Aorta (tissue), 5 donors: ENCODE measurements at regions not wholly inside any gene's neighbourhood (a gene's known extent, or its start where the extent isn't known, plus 50 kb on each side); places are given as distances from the start of the nearest gene placed in this dataset.

Source experiments
- ATAC-seq: fragments of 200-7000 bp; cut with Tn5 transposase; one replicate; pipeline ENCODE4 v1.9.1; 2022; ENCODE audit warnings: moderate library complexity; ENCODE audit not compliant: low FRiP score
- DNase-seq, 2 donors: peaks; one replicate each; pipeline ENCODE4 v3.0.0-alpha.2; 2020
- H3K27ac ChIP-seq, 2 donors: one replicate each; pipeline ENCODE4 v1.5.1; 2013; ENCODE audit warnings: low read length in 2 of 2, mild to moderate bottlenecking in 2 of 2, moderate library complexity in 2 of 2, control low read depth in 1 of 2, inconsistent platforms in 1 of 2, low read depth in 1 of 2
- H3K27me3 ChIP-seq, 2 donors: one replicate each; pipeline ENCODE4 v1.6.1; 2013; ENCODE audit warnings: control low read depth in 1 of 2, low read length in 1 of 2, mild to moderate bottlenecking in 1 of 2, moderate library complexity in 1 of 2; ENCODE audit not compliant: insufficient read depth in 2 of 2, control insufficient read depth in 1 of 2
- H3K36me3 ChIP-seq, 2 donors: one replicate each; pipeline ENCODE4 v1.6.1; 2013; ENCODE audit warnings: control low read depth in 1 of 2, low read length in 1 of 2, mild to moderate bottlenecking in 1 of 2; ENCODE audit not compliant: insufficient read depth in 2 of 2, control insufficient read depth in 1 of 2
- H3K4me1 ChIP-seq, 2 donors: one replicate each; pipeline ENCODE4 v1.6.1; 2013; ENCODE audit warnings: low read length in 2 of 2, control low read depth in 1 of 2, mild to moderate bottlenecking in 1 of 2, moderate library complexity in 1 of 2; ENCODE audit not compliant: insufficient read depth in 2 of 2, control insufficient read depth in 1 of 2
- H3K4me3 ChIP-seq, 2 donors: one replicate each; pipeline ENCODE4 v1.5.1; 2013; ENCODE audit warnings: low read length in 2 of 2, control low read depth in 1 of 2, mild to moderate bottlenecking in 1 of 2
- H3K9me3 ChIP-seq: one replicate; pipeline ENCODE4 v1.6.1; 2013; ENCODE audit warnings: mild to moderate bottlenecking, low read length; ENCODE audit not compliant: control insufficient read depth
- WGBS, 2 donors: extraction: QIAGEN DNeasy Blood & Tissue Kit; methylation state at CpG; one replicate each; pipeline ENCODE4 v1.1.7; 2013; 5-methylcytosine and 5-hydroxymethylcytosine counted together
- intact Hi-C, 2 donors: fragments of 100-400 bp; cut with DNase I; formaldehyde crosslinking; loops; one replicate each; pipeline versions ENCODE4 v1.14.2 to v1.15.0; 2022
- donor health status: healthy with polysubstance abuse.
- donor health status: Bipolar disorder and iron deficiency.
- donor health status: DM: no; HTN: no; CAD: no.
- donor health status: DM: no; HTN: no; CAD: no.
- donor health status: DM: yes; HTN: yes; CAD: no.

GRCh38 chr4:66225539-66225938 is 555.2 kb upstream of the EPHA5 start:
- DNase-seq (no peak), ATAC-seq (no peak)
- intact Hi-C loops, result no loop called here

GRCh38 chr4:66223068-66223703 is 552.9 kb upstream of the EPHA5 start:
- no peak overlapping the region for H3K27ac ChIP-seq
- intact Hi-C loops, result no loop called here
- DNase-seq (no peak), ATAC-seq (no peak)
- H3K9me3 ChIP-seq, result no peaks in the 10 kb centered on the region
- H3K27me3 ChIP-seq, result no peaks in the 10 kb centered on the region
- H3K4me1 ChIP-seq, result no peaks in the 10 kb centered on the region
- H3K36me3 ChIP-seq, result no peaks in the 10 kb centered on the region
- 63 to 64% methylated on average over 9 of the region's 9 CpGs for WGBS, 2 donors
- no peak overlapping the region for H3K4me3 ChIP-seq

More at GRCh38 chr4:66225539-66225938, 555.2 kb upstream of the EPHA5 start:
- 76 to 93% methylated on average over 1 of the region's 1 CpG for WGBS, 2 donors
- no peak overlapping the region for H3K27ac ChIP-seq
- H3K4me3 ChIP-seq, result no peak overlapping the region
- no peaks in the 10 kb centered on the region for H3K27me3 ChIP-seq
- H3K4me1 ChIP-seq, result no peaks in the 10 kb centered on the region
- H3K9me3 ChIP-seq, result no peaks in the 10 kb centered on the region
- no peaks in the 10 kb centered on the region for H3K36me3 ChIP-seq

GRCh38 chr4:66219401-66219800 is 549.1 kb upstream of the EPHA5 start:
- H3K27ac ChIP-seq, result no peak overlapping the region
- no peaks in the 10 kb centered on the region for H3K9me3 ChIP-seq
- H3K4me3 ChIP-seq, result no peak overlapping the region
- H3K36me3 ChIP-seq, result no peaks in the 10 kb centered on the region
- 19 to 48% methylated on average over 2 of the region's 2 CpGs for WGBS, 2 donors
- no peaks in the 10 kb centered on the region for H3K4me1 ChIP-seq
- ATAC-seq (no peak), DNase-seq (no peak)
- intact Hi-C loops, result no loop called here
- no peaks in the 10 kb centered on the region for H3K27me3 ChIP-seq

DNA sequence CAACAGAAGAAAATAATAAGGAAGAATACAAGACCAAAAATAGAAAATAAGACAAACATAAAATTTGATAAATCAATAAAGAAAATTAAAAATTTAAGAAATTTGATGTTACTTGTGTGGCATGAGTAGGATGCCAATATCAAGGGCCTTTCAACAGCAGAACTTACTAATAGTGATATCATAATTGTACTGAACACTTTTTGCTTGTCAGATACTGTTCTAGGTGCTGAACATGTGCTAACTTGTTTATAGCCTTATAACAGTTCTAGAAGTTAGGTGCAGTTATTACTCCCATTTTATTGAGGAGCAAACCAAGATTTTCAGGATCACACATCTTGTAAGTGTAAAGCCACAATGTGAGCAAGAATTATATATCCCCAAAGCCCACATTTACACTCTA is 546.0 kb upstream of the EPHA5 start:
- no peaks in the 10 kb centered on the region for H3K36me3 ChIP-seq
- no peaks in the 10 kb centered on the region for H3K4me1 ChIP-seq
- no peaks in the 10 kb centered on the region for H3K27me3 ChIP-seq
- intact Hi-C loops, result no loop called here
- no peak overlapping the region for H3K4me3 ChIP-seq
- DNase-seq, result no peak
- ATAC-seq, result no peak
- H3K9me3 ChIP-seq, result no peaks in the 10 kb centered on the region
- H3K27ac ChIP-seq, result no peak overlapping the region

DNA sequence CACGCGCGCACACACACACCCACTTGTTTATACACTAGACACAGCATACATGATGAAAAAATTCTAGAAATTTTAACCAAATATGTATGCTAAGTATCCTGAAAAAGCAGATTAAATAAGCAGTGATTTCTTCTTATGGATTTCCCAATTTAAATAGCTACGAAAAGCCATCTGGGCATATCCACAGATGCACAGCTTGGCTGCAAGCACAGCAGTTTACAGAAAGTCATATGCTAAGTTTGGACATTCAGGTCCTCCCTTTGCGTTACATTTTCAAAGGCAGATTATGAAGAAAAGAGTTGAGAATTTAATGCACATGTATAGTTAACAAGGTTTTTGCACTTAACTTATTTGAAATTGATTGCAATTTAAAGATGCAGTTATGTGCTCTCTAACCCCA is 542.2 kb upstream of the EPHA5 start:
- ATAC-seq, result no peak
- Histone ChIP-seq H3K9me3 (no peaks in the 10 kb centered on the region), H3K27me3 (no peaks in the 10 kb centered on the region), H3K4me3 (no peak overlapping the region), H3K4me1 (no peaks in the 10 kb centered on the region), H3K36me3 (no peaks in the 10 kb centered on the region), H3K27ac (no peak overlapping the region)
- intact Hi-C loops, result no loop called here
- 90 to 92% methylated on average over 5 of the region's 5 CpGs for WGBS, 2 donors
- DNase-seq, result no peak

- H3K4me1 ChIP-seq, result no peaks in the 10 kb centered on the region
- DNase-seq (no peak), ATAC-seq (no peak)
- no peaks in the 10 kb centered on the region for H3K36me3 ChIP-seq
- WGBS, 2 donors, result 25 to 35% methylated on average over 3 of the region's 3 CpGs
- H3K27ac ChIP-seq, result no peak overlapping the region
- intact Hi-C loops, result no loop called here
- no peaks in the 10 kb centered on the region for H3K9me3 ChIP-seq
- H3K27me3 ChIP-seq, result no peaks in the 10 kb centered on the region
- H3K4me3 ChIP-seq, result no peak overlapping the region
Measured at GRCh38 chr4:66204534-66205247, 534.4 kb upstream of the EPHA5 start.

- H3K27ac ChIP-seq, result no peak overlapping the region
- intact Hi-C loops, result no loop called here
- H3K27me3 ChIP-seq, result no peaks in the 10 kb centered on the region
- no peaks in the 10 kb centered on the region for H3K36me3 ChIP-seq
- no peaks in the 10 kb centered on the region for H3K4me1 ChIP-seq
- WGBS, 2 donors, result 85 to 88% methylated on average over 4 of the region's 4 CpGs
- DNase-seq, result no peak
- H3K9me3 ChIP-seq, result no peaks in the 10 kb centered on the region
- no peak overlapping the region for H3K4me3 ChIP-seq
- no peak for ATAC-seq
Measured at GRCh38 chr4:66202870-66203269, 532.6 kb upstream of the EPHA5 start.

DNA sequence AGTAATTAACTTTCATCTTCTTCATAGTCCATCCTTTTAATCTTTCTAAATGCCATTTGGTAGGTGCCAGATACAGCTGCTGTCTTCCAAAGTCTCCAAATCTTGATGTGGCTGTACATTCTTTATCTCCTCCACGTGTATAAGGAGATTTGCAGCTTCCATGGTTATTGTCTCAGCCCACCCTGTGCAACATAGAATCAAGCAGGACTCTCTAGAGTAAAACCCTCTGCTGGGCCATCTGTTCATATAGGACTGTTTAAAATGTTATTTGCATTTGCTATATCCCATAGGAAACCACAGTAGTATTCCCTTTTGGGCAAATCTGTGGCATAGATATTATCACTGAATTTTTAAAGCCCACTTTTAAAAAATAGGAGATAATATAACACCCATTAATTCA is 527.2 kb upstream of the EPHA5 start:
- intact Hi-C loops, result no loop called here
- DNase-seq (no peak), ATAC-seq (no peak)
- Histone ChIP-seq H3K27ac (no peak overlapping the region), H3K36me3 (no peaks in the 10 kb centered on the region), H3K9me3 (no peaks in the 10 kb centered on the region), H3K4me1 (no peaks in the 10 kb centered on the region), H3K27me3 (no peaks in the 10 kb centered on the region), H3K4me3 (no peak overlapping the region)
- 23 to 25% methylated on average over 1 of the region's 1 CpG for WGBS, 2 donors

DNA sequence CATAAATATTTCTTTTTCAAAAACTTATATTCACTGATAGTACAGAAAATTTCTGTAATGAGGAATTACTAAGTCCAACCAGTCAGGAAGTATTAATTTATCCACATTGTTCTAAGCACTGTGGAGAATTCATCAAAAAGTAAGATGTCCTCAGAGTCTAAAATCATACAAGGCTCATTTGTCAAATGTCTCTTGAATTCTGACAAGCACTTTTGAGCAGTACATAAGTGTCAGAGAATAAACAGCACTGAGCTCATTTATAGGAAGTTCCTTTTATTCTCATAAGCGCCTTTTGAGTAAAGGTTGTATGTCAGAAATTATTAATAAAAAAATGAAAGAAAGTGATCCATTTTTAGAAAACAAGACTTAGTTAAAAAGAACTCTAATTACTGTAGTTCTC is 523.2 kb upstream of the EPHA5 start:
- no peak overlapping the region for H3K4me3 ChIP-seq
- H3K36me3 ChIP-seq, result no peaks in the 10 kb centered on the region
- H3K27ac ChIP-seq, result no peak overlapping the region
- no peaks in the 10 kb centered on the region for H3K4me1 ChIP-seq
- no peak for ATAC-seq
- 84 to 89% methylated on average over 1 of the region's 1 CpG for WGBS, 2 donors
- H3K27me3 ChIP-seq, result no peaks in the 10 kb centered on the region
- no peak for DNase-seq
- no peaks in the 10 kb centered on the region for H3K9me3 ChIP-seq
- intact Hi-C loops, result no loop called here
